ENCODE measurements at regions not wholly inside any gene's neighbourhood (a gene's known extent, or its start where the extent isn't known, plus 50 kb on each side); places are given as distances from the start of the nearest gene placed in this dataset.

- H3K9me2 ChIP-seq (replicated peaks; ENCODE audit: low read length) = no peaks in the 10 kb centered on the region
- no peak overlapping the region for H2AFZ ChIP-seq (ENCODE audit: low read length)
- ATAC-seq (no peak), DNase-seq (no peak)
- ChIA-PET CTCF (no interaction called here), POLR2A (ENCODE audit: unreplicated experiment) (no interaction called here)
- H3K4me3 ChIP-seq (ENCODE audit: low read length) = no peak overlapping the region
- no peaks in the 10 kb centered on the region for H4K20me1 ChIP-seq (ENCODE audit: low read length)
- H3K9ac ChIP-seq (ENCODE audit: low read length) = no peak overlapping the region
- H3K79me2 ChIP-seq (ENCODE audit: low read length) = no peaks in the 10 kb centered on the region
- H3K27ac ChIP-seq (ENCODE audit: low read length) = no peak overlapping the region
- no TSS peak for BruUV-seq (replicated peaks)
- H3K27me3 ChIP-seq (ENCODE audit: low read length) = no peaks in the 10 kb centered on the region
- no peaks in the 10 kb centered on the region for H3K36me3 ChIP-seq (ENCODE audit: low read depth, low read length)
- H3K9me3 ChIP-seq (ENCODE audit: low read length) = no peaks in the 10 kb centered on the region
- no peaks in the 10 kb centered on the region for H3F3A ChIP-seq (ENCODE audit: low read length, unreplicated experiment)
- no peaks in the 10 kb centered on the region for H3K4me1 ChIP-seq (ENCODE audit: insufficient read depth, low read length)
- intact Hi-C loops (cut with micrococcal nuclease) = no loop called here
- no peak overlapping the region for H3K4me2 ChIP-seq (ENCODE audit: low read length)
- TF ChIP-seq EZH2 (IDR thresholded peaks at IDR 0.05; ENCODE audit: low read length, unreplicated experiment) = no peak
- no peak for TF ChIP-seq CTCF (conservative IDR thresholded peaks at IDR 0.05; ENCODE audit: low read depth, low read length)
- no peak for TF ChIP-seq EZH2phosphoT487 (IDR thresholded peaks at IDR 0.05; ENCODE audit: borderline replicate concordance, low read length)
These were observed 779.6 kb downstream of the DACH1 start for GRCh38 chr13:71087432-71087831.

GRCh38 chr13:71087006-71087405, 780.0 kb downstream of the DACH1 start:
- no TSS peak for BruUV-seq (replicated peaks)
- Histone ChIP-seq H3K9me3 (ENCODE audit: low read length) (no peaks in the 10 kb centered on the region), H3F3A (ENCODE audit: low read length, unreplicated experiment) (no peaks in the 10 kb centered on the region), H3K9ac (ENCODE audit: low read length) (no peak overlapping the region), H3K4me2 (ENCODE audit: low read length) (no peak overlapping the region), H3K36me3 (ENCODE audit: low read depth, low read length) (no peaks in the 10 kb centered on the region), H3K79me2 (ENCODE audit: low read length) (no peaks in the 10 kb centered on the region), H3K9me2 (replicated peaks; ENCODE audit: low read length) (no peaks in the 10 kb centered on the region), H2AFZ (ENCODE audit: low read length) (no peak overlapping the region), H4K20me1 (ENCODE audit: low read length) (no peaks in the 10 kb centered on the region), H3K4me1 (ENCODE audit: insufficient read depth, low read length) (no peaks in the 10 kb centered on the region), H3K4me3 (ENCODE audit: low read length) (no peak overlapping the region), H3K27ac (ENCODE audit: low read length) (no peak overlapping the region), H3K27me3 (ENCODE audit: low read length) (no peaks in the 10 kb centered on the region)
- TF ChIP-seq CTCF (conservative IDR thresholded peaks at IDR 0.05; ENCODE audit: low read depth, low read length) = no peak
- no peak for TF ChIP-seq EZH2 (IDR thresholded peaks at IDR 0.05; ENCODE audit: low read length, unreplicated experiment)
- no peak for TF ChIP-seq EZH2phosphoT487 (IDR thresholded peaks at IDR 0.05; ENCODE audit: borderline replicate concordance, low read length)
- intact Hi-C loops (cut with micrococcal nuclease) = no loop called here
- DNase-seq (no peak), ATAC-seq (no peak)
- ChIA-PET POLR2A (ENCODE audit: unreplicated experiment) (no interaction called here), CTCF (interaction anchor here (0.6 kb wide), 1 partner anchor 474 kb away, joined by 3 read pairs; no protein-coding TSS in a partner anchor)

- Histone ChIP-seq H3F3A (ENCODE audit: low read length, unreplicated experiment) (no peaks in the 10 kb centered on the region), H3K27me3 (ENCODE audit: low read length) (no peaks in the 10 kb centered on the region), H3K4me2 (ENCODE audit: low read length) (no peak overlapping the region), H3K4me3 (ENCODE audit: low read length) (no peak overlapping the region), H2AFZ (ENCODE audit: low read length) (no peak overlapping the region), H3K4me1 (ENCODE audit: insufficient read depth, low read length) (no peaks in the 10 kb centered on the region), H3K27ac (ENCODE audit: low read length) (no peak overlapping the region), H3K79me2 (ENCODE audit: low read length) (no peaks in the 10 kb centered on the region), H3K9me2 (replicated peaks; ENCODE audit: low read length) (no peaks in the 10 kb centered on the region), H3K36me3 (ENCODE audit: low read depth, low read length) (no peaks in the 10 kb centered on the region), H3K9ac (ENCODE audit: low read length) (no peak overlapping the region), H4K20me1 (ENCODE audit: low read length) (no peaks in the 10 kb centered on the region), H3K9me3 (ENCODE audit: low read length) (no peaks in the 10 kb centered on the region)
- ATAC-seq = no peak
- DNase-seq = no peak
- TF ChIP-seq EZH2phosphoT487 (IDR thresholded peaks at IDR 0.05; ENCODE audit: borderline replicate concordance, low read length) (no peak), EZH2 (IDR thresholded peaks at IDR 0.05; ENCODE audit: low read length, unreplicated experiment) (no peak), CTCF (conservative IDR thresholded peaks at IDR 0.05; ENCODE audit: low read depth, low read length) (no peak)
- CTCF ChIA-PET = no interaction called here
- POLR2A ChIA-PET (ENCODE audit: unreplicated experiment) = no interaction called here
- intact Hi-C loops (cut with micrococcal nuclease) = no loop called here
- no TSS peak for BruUV-seq (replicated peaks)
These were observed 784.4 kb downstream of the DACH1 start for GRCh38 chr13:71082631-71083030.
